ENCODE measurements at regions not wholly inside any gene's neighbourhood (a gene's known extent, or its start where the extent isn't known, plus 50 kb on each side); places are given as distances from the start of the nearest gene placed in this dataset.

- Histone ChIP-seq H4K20me1 (ENCODE audit: control insufficient read depth, insufficient read depth, low read depth, low read length) (no peaks in the 10 kb centered on the region), H3F3A (ENCODE audit: control insufficient read depth, insufficient read depth) (no peaks in the 10 kb centered on the region), H3K36me3 (ENCODE audit: control insufficient read depth, low read length) (no peaks in the 10 kb centered on the region), H3K9me3 (ENCODE audit: control insufficient read depth, insufficient read depth, low read length) (no peaks in the 10 kb centered on the region), H3K27ac (ENCODE audit: low read depth, low read length) (no peak overlapping the region), H3K9me2 (replicated peaks; ENCODE audit: control insufficient read depth, low read length) (no peaks in the 10 kb centered on the region), H3K27me3 (ENCODE audit: control insufficient read depth, low read length) (no peaks in the 10 kb centered on the region), H3K79me2 (ENCODE audit: control insufficient read depth, low read length) (no peaks in the 10 kb centered on the region), H3K4me3 (ENCODE audit: low read length) (no peak overlapping the region), H3K4me2 (ENCODE audit: low read length) (no peak overlapping the region), H3K4me1 (ENCODE audit: control insufficient read depth, low read length) (no peaks in the 10 kb centered on the region)
- no peak for TF ChIP-seq EZH2phosphoT487 (IDR thresholded peaks at IDR 0.05; ENCODE audit: borderline replicate concordance, low read length)
- TF ChIP-seq, protein P1, sequence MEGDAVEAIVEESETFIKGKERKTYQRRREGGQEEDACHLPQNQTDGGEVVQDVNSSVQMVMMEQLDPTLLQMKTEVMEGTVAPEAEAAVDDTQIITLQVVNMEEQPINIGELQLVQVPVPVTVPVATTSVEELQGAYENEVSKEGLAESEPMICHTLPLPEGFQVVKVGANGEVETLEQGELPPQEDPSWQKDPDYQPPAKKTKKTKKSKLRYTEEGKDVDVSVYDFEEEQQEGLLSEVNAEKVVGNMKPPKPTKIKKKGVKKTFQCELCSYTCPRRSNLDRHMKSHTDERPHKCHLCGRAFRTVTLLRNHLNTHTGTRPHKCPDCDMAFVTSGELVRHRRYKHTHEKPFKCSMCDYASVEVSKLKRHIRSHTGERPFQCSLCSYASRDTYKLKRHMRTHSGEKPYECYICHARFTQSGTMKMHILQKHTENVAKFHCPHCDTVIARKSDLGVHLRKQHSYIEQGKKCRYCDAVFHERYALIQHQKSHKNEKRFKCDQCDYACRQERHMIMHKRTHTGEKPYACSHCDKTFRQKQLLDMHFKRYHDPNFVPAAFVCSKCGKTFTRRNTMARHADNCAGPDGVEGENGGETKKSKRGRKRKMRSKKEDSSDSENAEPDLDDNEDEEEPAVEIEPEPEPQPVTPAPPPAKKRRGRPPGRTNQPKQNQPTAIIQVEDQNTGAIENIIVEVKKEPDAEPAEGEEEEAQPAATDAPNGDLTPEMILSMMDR (IDR thresholded peaks at IDR 0.05; ENCODE audit: low read depth, low read length, poor library complexity, severe bottlenecking) = no peak
Measured at GRCh38 chr7:159209429-159209828, 64.8 kb upstream of the VIPR2 start.

DNA sequence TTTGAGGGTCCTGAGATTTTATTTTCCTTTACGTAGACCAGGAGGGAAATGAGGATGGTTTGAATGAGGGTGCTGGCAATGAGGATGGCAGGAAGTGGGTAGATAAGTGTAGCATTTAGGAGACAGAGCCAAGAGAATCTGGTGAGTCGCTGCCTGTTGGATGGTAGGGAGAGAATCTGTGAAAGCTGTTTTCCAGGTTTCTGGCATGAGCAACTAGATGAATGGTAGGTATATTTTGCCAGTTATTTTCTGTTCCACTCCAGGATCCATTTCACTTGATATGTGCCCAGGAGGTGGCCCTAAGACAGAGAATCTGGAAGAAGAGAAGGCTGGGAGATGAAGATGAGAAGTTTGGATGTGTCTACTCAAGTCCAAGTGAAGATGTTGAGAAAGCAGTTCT is 63.3 kb upstream of the VIPR2 start:
- Histone ChIP-seq H3K9me3 (ENCODE audit: control insufficient read depth, insufficient read depth, low read length) (peaks cover 6% of the 10 kb centered on the region; the same call in 1 of the 2 replicates), H3K4me2 (ENCODE audit: low read length) (no peak overlapping the region), H3K36me3 (ENCODE audit: control insufficient read depth, low read length) (no peaks in the 10 kb centered on the region)

DNA sequence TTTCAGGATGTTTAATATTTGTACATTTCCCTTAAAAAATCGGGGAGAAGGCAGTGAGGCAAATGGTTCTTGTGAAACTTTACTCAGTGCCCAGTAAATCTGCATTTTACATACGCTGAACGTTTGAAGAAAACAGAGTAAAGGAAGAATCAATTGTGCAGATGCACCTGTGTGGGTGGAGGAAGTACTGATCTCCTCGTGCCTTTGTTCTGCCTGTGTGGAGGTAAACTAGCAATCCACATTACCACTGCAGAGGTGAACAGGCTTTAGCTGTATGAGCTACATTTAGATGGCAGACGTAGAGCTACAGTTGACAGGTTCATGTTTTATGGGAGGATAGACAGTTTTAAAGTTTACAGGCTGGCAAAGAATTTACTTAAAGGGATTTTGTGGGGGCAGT is 62.7 kb upstream of the VIPR2 start:
- Histone ChIP-seq H3K27ac (ENCODE audit: low read depth, low read length) (no peak overlapping the region), H3K4me1 (ENCODE audit: control insufficient read depth, low read length) (no peaks in the 10 kb centered on the region), H3K9me3 (ENCODE audit: control insufficient read depth, insufficient read depth, low read length) (peaks cover 6% of the 10 kb centered on the region; the same call in 1 of the 2 replicates), H3K36me3 (ENCODE audit: control insufficient read depth, low read length) (no peaks in the 10 kb centered on the region), H3K27me3 (ENCODE audit: control insufficient read depth, low read length) (no peaks in the 10 kb centered on the region), H3F3A (ENCODE audit: control insufficient read depth, insufficient read depth) (no peaks in the 10 kb centered on the region), H3K9me2 (replicated peaks; ENCODE audit: control insufficient read depth, low read length) (no peaks in the 10 kb centered on the region), H3K4me2 (ENCODE audit: low read length) (no peak overlapping the region), H3K79me2 (ENCODE audit: control insufficient read depth, low read length) (no peaks in the 10 kb centered on the region), H3K4me3 (ENCODE audit: low read length) (no peak overlapping the region), H4K20me1 (ENCODE audit: control insufficient read depth, insufficient read depth, low read depth, low read length) (no peaks in the 10 kb centered on the region)
- TF ChIP-seq, protein P1 (IDR thresholded peaks at IDR 0.05; ENCODE audit: low read depth, low read length, poor library complexity, severe bottlenecking) = no peak
- no peak for TF ChIP-seq EZH2phosphoT487 (IDR thresholded peaks at IDR 0.05; ENCODE audit: borderline replicate concordance, low read length)

More for the DNA sequence above, 63.3 kb upstream of the VIPR2 start:
- Histone ChIP-seq H4K20me1 (ENCODE audit: control insufficient read depth, insufficient read depth, low read depth, low read length) (no peaks in the 10 kb centered on the region), H3K9me2 (replicated peaks; ENCODE audit: control insufficient read depth, low read length) (no peaks in the 10 kb centered on the region), H3K27ac (ENCODE audit: low read depth, low read length) (no peak overlapping the region), H3K4me1 (ENCODE audit: control insufficient read depth, low read length) (no peaks in the 10 kb centered on the region), H3K4me3 (ENCODE audit: low read length) (no peak overlapping the region), H3K79me2 (ENCODE audit: control insufficient read depth, low read length) (no peaks in the 10 kb centered on the region), H3K27me3 (ENCODE audit: control insufficient read depth, low read length) (no peaks in the 10 kb centered on the region), H3F3A (ENCODE audit: control insufficient read depth, insufficient read depth) (no peaks in the 10 kb centered on the region)
- TF ChIP-seq, protein P1 (IDR thresholded peaks at IDR 0.05; ENCODE audit: low read depth, low read length, poor library complexity, severe bottlenecking) = no peak
- no peak for TF ChIP-seq EZH2phosphoT487 (IDR thresholded peaks at IDR 0.05; ENCODE audit: borderline replicate concordance, low read length)

Measured in DOHH2 (cell line).